ENCODE measurements at regions not wholly inside any gene's neighbourhood (a gene's known extent, or its start where the extent isn't known, plus 50 kb on each side); places are given as distances from the start of the nearest gene placed in this dataset.

DNA sequence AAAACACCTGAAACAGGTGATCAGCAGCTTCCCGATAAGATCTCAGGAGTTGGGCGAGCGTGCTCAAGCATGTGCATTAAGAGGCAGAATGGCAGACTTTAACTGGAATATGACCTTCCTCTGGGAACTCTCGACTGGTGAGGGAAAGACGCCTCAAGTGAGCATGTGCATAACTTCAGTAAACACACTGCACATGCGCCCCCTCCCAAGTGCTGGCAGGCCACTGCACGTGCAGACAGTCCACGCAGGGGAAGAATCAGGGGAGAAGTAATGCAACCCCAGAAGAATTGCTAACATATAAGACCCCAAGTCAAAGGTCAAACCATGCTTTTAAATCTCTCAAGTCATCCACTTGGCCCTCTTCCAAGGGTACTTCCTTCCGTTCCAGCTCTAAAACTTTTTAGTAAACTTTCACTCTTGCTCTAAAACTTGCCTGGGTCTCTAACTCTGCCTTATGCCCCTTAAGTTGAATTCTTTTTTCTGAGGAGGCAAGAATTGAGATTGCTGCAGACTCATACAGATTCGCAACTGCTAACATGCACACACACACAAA is 541.0 kb downstream of the TNS3 start:
- Mint-ChIP-seq H3K27ac (no peak overlapping the region), H3K9me3 (peaks cover 0 to 4% (median 0%) of the 10 kb centered on the region in 8 donors), H3K4me1 (no peaks in the 10 kb centered on the region), H3K4me3 (no peak overlapping the region), H3K27me3 (no peaks in the 10 kb centered on the region), H3K36me3 (no peaks in the 10 kb centered on the region)
- Histone ChIP-seq H3K4me1 (ENCODE audit: insufficient read depth, low read length) (no peaks in the 10 kb centered on the region), H3K36me3 (ENCODE audit: insufficient read depth, low read length) (no peaks in the 10 kb centered on the region), H3K9me3 (ENCODE audit: control insufficient read depth in 1 of 2, low read length in 2 of 2) (no peaks in the 10 kb centered on the region), H3K27me3 (ENCODE audit: insufficient read depth, low read length) (no peaks in the 10 kb centered on the region), H3K4me3 (ENCODE audit: low read length in 2 of 2) (no peak overlapping the region), H3K27ac (ENCODE audit: low read depth, low read length) (no peak overlapping the region)
- intact Hi-C loops (cut with micrococcal nuclease): no loop called here
- DNase-seq: no peak
- ChIA-PET POLR2A (ENCODE audit: partially characterized antibody) (no interaction called here), CTCF (ENCODE audit: partially characterized antibody) (no interaction called here)

DNA sequence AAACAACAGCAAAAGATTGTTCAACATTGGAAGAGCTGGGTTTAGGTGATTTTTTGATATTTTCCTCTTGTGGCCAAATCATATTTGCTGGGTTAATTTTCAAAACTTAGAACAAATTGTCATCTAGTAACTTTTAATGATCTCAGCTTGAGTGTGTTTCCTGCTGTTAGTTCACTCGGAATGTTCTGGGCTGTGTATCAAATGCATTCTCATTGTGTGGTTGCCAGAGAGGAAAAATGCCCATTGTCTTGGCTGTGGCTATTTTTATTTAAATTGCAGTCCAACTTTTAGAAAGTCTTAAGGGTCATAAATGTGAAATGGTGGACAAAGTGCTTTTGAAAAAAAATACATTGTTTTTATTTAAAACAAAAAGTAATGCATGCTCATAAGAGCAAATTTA is 542.0 kb downstream of the TNS3 start:
- ChIA-PET POLR2A (ENCODE audit: partially characterized antibody) (no interaction called here), CTCF (ENCODE audit: partially characterized antibody) (no interaction called here)
- Mint-ChIP-seq H3K27me3 (no peaks in the 10 kb centered on the region), H3K4me3 (no peak overlapping the region), H3K9me3 (peaks cover 0 to 7% (median 0%) of the 10 kb centered on the region in 8 donors), H3K36me3 (no peaks in the 10 kb centered on the region), H3K4me1 (no peaks in the 10 kb centered on the region), H3K27ac (no peak overlapping the region)
- H3K4me1 ChIP-seq (ENCODE audit: insufficient read depth, low read length): no peaks in the 10 kb centered on the region
- no peaks in the 10 kb centered on the region for H3K27me3 ChIP-seq (ENCODE audit: insufficient read depth, low read length)
- no peak overlapping the region for H3K27ac ChIP-seq (ENCODE audit: low read depth, low read length)
- intact Hi-C loops (cut with micrococcal nuclease): no loop called here
- DNase-seq: no peak
- H3K9me3 ChIP-seq (ENCODE audit: control insufficient read depth in 1 of 2, low read length in 2 of 2): no peaks in the 10 kb centered on the region
- no peak overlapping the region for H3K4me3 ChIP-seq (ENCODE audit: low read length in 2 of 2)
- no peaks in the 10 kb centered on the region for H3K36me3 ChIP-seq (ENCODE audit: insufficient read depth, low read length)

DNA sequence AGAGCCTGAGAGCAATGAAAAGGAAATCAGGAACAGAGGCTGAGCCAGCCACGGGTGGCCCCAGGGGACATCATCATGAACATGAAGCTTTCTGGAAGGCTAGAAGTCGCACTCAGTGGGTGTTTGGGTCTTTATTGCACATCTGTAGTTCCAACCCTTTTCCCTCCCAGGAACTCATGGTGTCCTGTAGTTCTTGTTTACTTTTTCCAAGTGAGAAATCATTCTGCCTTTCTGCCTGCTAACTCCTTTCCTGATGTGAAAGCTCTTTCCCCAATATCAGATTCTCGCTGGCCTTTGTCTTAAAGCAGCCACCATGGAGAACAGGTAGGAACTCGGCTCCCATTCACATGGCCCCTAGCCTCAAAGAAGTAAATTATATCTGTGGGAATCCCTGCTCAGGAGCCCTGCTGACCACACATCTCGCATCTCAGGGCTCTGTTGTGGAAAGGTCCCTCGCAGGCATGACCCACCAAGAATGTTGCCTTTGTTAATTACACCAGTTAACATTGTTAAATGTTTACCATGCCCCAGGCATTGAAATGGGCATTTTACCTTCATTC is 542.7 kb downstream of the TNS3 start:
- Histone ChIP-seq H3K4me1 (ENCODE audit: insufficient read depth, low read length) (no peaks in the 10 kb centered on the region), H3K9me3 (ENCODE audit: control insufficient read depth in 1 of 2, low read length in 2 of 2) (no peaks in the 10 kb centered on the region), H3K27ac (ENCODE audit: low read depth, low read length) (no peak overlapping the region), H3K27me3 (ENCODE audit: insufficient read depth, low read length) (no peaks in the 10 kb centered on the region), H3K36me3 (ENCODE audit: insufficient read depth, low read length) (no peaks in the 10 kb centered on the region), H3K4me3 (ENCODE audit: low read length in 2 of 2) (no peak overlapping the region)
- POLR2A ChIA-PET (ENCODE audit: partially characterized antibody): no interaction called here
- intact Hi-C loops (cut with micrococcal nuclease): no loop called here
- Mint-ChIP-seq H3K4me3 (no peak overlapping the region), H3K36me3 (no peaks in the 10 kb centered on the region), H3K4me1 (no peaks in the 10 kb centered on the region), H3K9me3 (peaks cover 0 to 7% (median 0%) of the 10 kb centered on the region in 8 donors), H3K27ac (no peak overlapping the region), H3K27me3 (no peaks in the 10 kb centered on the region)
- CTCF ChIA-PET (ENCODE audit: partially characterized antibody): no interaction called here
- DNase-seq: no peak

DNA sequence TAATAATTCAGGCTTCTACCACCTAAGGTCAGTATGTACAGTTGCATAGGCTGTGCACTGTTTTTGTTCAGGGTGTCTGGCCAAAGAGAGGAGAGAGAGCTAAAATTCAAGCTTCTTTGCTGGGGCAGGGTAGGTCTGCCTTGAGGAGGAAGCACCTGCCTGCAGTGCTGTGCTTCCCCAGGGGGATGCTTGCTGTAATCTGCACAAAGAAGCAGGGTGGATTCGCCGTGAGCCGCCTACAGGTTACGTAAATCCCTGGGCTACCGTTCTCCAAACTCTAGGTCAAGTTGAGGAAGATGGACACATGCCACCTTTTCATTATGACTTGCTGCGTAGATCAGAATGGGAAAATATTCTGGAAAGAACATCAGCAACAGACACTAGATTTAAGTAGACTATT is 543.3 kb downstream of the TNS3 start:
- H3K36me3 Mint-ChIP-seq: no peaks in the 10 kb centered on the region
- no peaks in the 10 kb centered on the region for H3K4me1 Mint-ChIP-seq
- no peak overlapping the region for H3K4me3 Mint-ChIP-seq
- H3K27ac Mint-ChIP-seq: no peak overlapping the region
- Histone ChIP-seq H3K27ac (ENCODE audit: low read depth, low read length) (no peak overlapping the region), H3K4me3 (ENCODE audit: low read length in 2 of 2) (no peak overlapping the region), H3K27me3 (ENCODE audit: insufficient read depth, low read length) (no peaks in the 10 kb centered on the region), H3K9me3 (ENCODE audit: control insufficient read depth in 1 of 2, low read length in 2 of 2) (no peaks in the 10 kb centered on the region), H3K36me3 (ENCODE audit: insufficient read depth, low read length) (no peaks in the 10 kb centered on the region), H3K4me1 (ENCODE audit: insufficient read depth, low read length) (no peaks in the 10 kb centered on the region)
- peaks cover 0 to 7% (median 0%) of the 10 kb centered on the region in 8 donors for H3K9me3 Mint-ChIP-seq
- intact Hi-C loops (cut with micrococcal nuclease): no loop called here
- no peaks in the 10 kb centered on the region for H3K27me3 Mint-ChIP-seq
- ChIA-PET CTCF (ENCODE audit: partially characterized antibody) (no interaction called here), POLR2A (ENCODE audit: partially characterized antibody) (no interaction called here)
- no peak for DNase-seq

DNA sequence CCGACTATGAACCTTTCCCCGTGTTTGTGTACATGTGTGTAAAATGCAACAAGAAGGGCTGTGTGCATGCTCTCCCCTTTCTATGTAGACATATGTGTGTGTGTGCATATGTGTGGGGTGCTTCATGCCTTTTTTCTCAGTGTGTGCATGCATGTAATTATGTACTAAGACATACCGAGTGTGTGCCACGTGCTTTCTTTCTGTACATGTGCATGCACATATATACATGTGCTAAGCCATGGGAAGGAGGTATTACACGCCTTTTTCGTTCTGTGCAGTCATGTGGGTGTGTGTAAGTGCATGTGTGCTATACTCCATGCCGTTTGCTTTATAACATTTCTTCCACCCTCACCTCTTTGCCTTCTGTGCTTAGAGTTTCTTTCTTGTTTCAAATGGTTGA is 544.3 kb downstream of the TNS3 start:
- H3K4me3 ChIP-seq (ENCODE audit: low read length in 2 of 2): no peak overlapping the region
- Mint-ChIP-seq H3K4me3 (no peak overlapping the region), H3K4me1 (no peaks in the 10 kb centered on the region), H3K27ac (no peak overlapping the region), H3K27me3 (no peaks in the 10 kb centered on the region), H3K9me3 (peaks cover 0 to 7% (median 0%) of the 10 kb centered on the region in 8 donors), H3K36me3 (no peaks in the 10 kb centered on the region)
- no peaks in the 10 kb centered on the region for H3K27me3 ChIP-seq (ENCODE audit: insufficient read depth, low read length)
- no peaks in the 10 kb centered on the region for H3K36me3 ChIP-seq (ENCODE audit: insufficient read depth, low read length)
- ChIA-PET CTCF (ENCODE audit: partially characterized antibody) (no interaction called here), POLR2A (ENCODE audit: partially characterized antibody) (no interaction called here)
- no peak for DNase-seq
- intact Hi-C loops (cut with micrococcal nuclease): no loop called here
- no peaks in the 10 kb centered on the region for H3K9me3 ChIP-seq (ENCODE audit: control insufficient read depth in 1 of 2, low read length in 2 of 2)
- no peaks in the 10 kb centered on the region for H3K4me1 ChIP-seq (ENCODE audit: insufficient read depth, low read length)
- no peak overlapping the region for H3K27ac ChIP-seq (ENCODE audit: low read depth, low read length)

DNA sequence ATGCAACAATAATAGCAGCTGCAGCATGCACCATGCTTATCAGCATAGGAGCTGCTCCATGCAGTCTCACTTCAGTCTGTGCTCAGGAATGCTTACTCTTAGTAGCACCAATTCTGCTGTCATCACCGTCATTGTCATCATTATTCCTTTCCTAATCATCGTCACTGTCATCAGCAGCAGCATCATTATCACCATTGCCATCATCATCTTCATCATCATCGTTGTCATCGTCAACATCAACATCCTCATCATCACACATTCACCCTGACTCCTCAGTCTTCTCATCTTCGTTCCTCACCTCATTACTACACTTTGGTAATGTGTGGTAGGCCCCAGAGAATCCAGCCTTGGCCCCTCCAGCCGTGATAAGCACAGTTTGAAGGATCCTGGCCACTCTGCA is 545.0 kb downstream of the TNS3 start:
- no peak for DNase-seq
- POLR2A ChIA-PET (ENCODE audit: partially characterized antibody): no interaction called here
- H3K27ac Mint-ChIP-seq: no peak overlapping the region
- no peaks in the 10 kb centered on the region for H3K27me3 Mint-ChIP-seq
- no peaks in the 10 kb centered on the region for H3K4me1 ChIP-seq (ENCODE audit: insufficient read depth, low read length)
- H3K36me3 Mint-ChIP-seq: no peaks in the 10 kb centered on the region
- intact Hi-C loops (cut with micrococcal nuclease): no loop called here
- peaks cover 0 to 7% (median 0%) of the 10 kb centered on the region in 8 donors for H3K9me3 Mint-ChIP-seq
- H3K27me3 ChIP-seq (ENCODE audit: insufficient read depth, low read length): no peaks in the 10 kb centered on the region
- H3K9me3 ChIP-seq (ENCODE audit: control insufficient read depth in 1 of 2, low read length in 2 of 2): no peaks in the 10 kb centered on the region
- no peaks in the 10 kb centered on the region for H3K4me1 Mint-ChIP-seq
- CTCF ChIA-PET (ENCODE audit: partially characterized antibody): no interaction called here
- H3K4me3 ChIP-seq (ENCODE audit: low read length in 2 of 2): no peak overlapping the region
- no peak overlapping the region for H3K27ac ChIP-seq (ENCODE audit: low read depth, low read length)
- no peak overlapping the region for H3K4me3 Mint-ChIP-seq
- no peaks in the 10 kb centered on the region for H3K36me3 ChIP-seq (ENCODE audit: insufficient read depth, low read length)

DNA sequence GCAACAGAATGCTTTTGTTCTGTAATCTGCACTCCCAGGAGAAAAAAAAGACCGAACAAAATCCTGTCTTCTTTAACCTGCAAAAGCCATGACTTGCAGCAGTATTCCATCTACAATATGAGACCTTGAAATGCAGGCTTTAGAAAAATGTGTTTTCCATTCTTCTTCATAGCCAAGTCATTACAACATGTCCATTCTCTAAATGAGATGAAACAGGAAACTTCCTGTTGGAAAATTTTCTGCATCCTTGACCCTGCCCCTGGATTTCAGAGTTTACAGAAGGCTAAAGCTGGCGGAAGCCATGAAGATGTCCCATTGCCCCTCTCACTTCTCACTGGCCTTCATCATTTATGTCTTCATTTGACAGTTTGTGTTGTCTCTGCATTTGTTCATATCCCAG is 546.4 kb downstream of the TNS3 start:
- ChIA-PET CTCF (ENCODE audit: partially characterized antibody) (no interaction called here), POLR2A (ENCODE audit: partially characterized antibody) (no interaction called here)
- Histone ChIP-seq H3K36me3 (ENCODE audit: insufficient read depth, low read length) (no peaks in the 10 kb centered on the region), H3K9me3 (ENCODE audit: control insufficient read depth in 1 of 2, low read length in 2 of 2) (no peaks in the 10 kb centered on the region), H3K27me3 (ENCODE audit: insufficient read depth, low read length) (no peaks in the 10 kb centered on the region), H3K4me1 (ENCODE audit: insufficient read depth, low read length) (no peaks in the 10 kb centered on the region), H3K4me3 (ENCODE audit: low read length in 2 of 2) (no peak overlapping the region), H3K27ac (ENCODE audit: low read depth, low read length) (no peak overlapping the region)
- no peak overlapping the region for H3K4me3 Mint-ChIP-seq
- no peaks in the 10 kb centered on the region for H3K4me1 Mint-ChIP-seq
- intact Hi-C loops (cut with micrococcal nuclease): no loop called here
- H3K36me3 Mint-ChIP-seq: no peaks in the 10 kb centered on the region
- H3K9me3 Mint-ChIP-seq: peaks cover 0 to 7% (median 2%) of the 10 kb centered on the region in 8 donors
- no peak for DNase-seq
- H3K27ac Mint-ChIP-seq: no peak overlapping the region
- H3K27me3 Mint-ChIP-seq: no peaks in the 10 kb centered on the region

DNA sequence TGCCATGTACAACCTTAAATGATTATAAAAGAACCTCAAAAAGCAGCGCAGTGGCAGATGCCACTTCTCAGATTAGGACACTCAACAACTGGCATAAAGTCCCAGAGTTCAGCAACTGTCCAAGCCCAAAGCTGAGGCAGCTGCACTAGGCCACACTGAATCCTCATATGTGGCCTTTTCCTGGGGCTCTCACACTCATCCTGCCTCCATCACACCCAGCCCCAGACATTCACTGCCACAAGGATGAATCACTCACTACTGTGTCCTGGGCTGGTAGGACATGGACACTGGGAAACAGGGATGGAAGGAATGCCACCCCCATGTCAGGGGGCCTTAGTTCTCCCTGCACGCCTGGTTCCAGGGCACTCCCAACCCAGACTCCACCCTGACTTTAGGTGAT is 547.7 kb downstream of the TNS3 start:
- Mint-ChIP-seq H3K4me1 (no peaks in the 10 kb centered on the region), H3K36me3 (no peaks in the 10 kb centered on the region), H3K27me3 (no peaks in the 10 kb centered on the region), H3K4me3 (no peak overlapping the region), H3K27ac (no peak overlapping the region), H3K9me3 (peaks cover 0 to 7% (median 2%) of the 10 kb centered on the region in 8 donors)
- POLR2A ChIA-PET (ENCODE audit: partially characterized antibody): no interaction called here
- DNase-seq: no peak
- Histone ChIP-seq H3K27ac (ENCODE audit: low read depth, low read length) (no peak overlapping the region), H3K36me3 (ENCODE audit: insufficient read depth, low read length) (no peaks in the 10 kb centered on the region), H3K9me3 (ENCODE audit: control insufficient read depth in 1 of 2, low read length in 2 of 2) (no peaks in the 10 kb centered on the region), H3K27me3 (ENCODE audit: insufficient read depth, low read length) (no peaks in the 10 kb centered on the region), H3K4me1 (ENCODE audit: insufficient read depth, low read length) (no peaks in the 10 kb centered on the region), H3K4me3 (ENCODE audit: low read length in 2 of 2) (no peak overlapping the region)
- intact Hi-C loops (cut with micrococcal nuclease): no loop called here
- CTCF ChIA-PET (ENCODE audit: partially characterized antibody): no interaction called here
